C4-2B (cell line): ENCODE measurements at regions not wholly inside any gene's neighbourhood (a gene's known extent, or its start where the extent isn't known, plus 50 kb on each side); places are given as distances from the start of the nearest gene placed in this dataset.

Source experiments
- CTCF ChIP-seq: fragments of 450-650 bp; conservative IDR thresholded peaks from 2 replicates; pipeline ENCODE4 v1.5.1; 2017; ENCODE audit warnings: mild to moderate bottlenecking
- ZFX ChIP-seq: fragments of 450-650 bp; IDR thresholded peaks from 2 replicates; pipeline ENCODE4 v1.6.1; 2017

- TF ChIP-seq CTCF (no peak), ZFX (no peak)
Observed at GRCh38 chr4:125420526-125420925, 105.8 kb downstream of the FAT4 start.
